ENCODE measurements at regions not wholly inside any gene's neighbourhood (a gene's known extent, or its start where the extent isn't known, plus 50 kb on each side); places are given as distances from the start of the nearest gene placed in this dataset.

DNA sequence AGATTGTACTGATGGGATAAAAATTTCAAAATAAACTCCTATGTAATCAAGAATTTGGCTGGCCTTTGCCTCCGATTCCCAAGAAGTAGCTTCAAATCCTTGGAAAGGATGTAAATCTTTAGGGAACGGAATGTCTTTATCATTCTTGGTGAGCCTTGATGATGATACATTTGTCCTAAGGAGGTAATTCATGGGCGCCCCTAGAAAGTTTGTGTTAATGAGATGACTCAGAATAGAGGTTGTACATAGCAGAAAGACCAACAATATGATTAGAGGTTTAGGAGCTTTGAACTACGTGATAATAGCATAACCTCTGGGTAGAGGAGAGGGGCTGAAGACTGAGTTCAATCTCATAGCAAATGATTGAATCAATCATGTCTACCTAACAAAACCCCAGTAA, 248.6 kb upstream of the SLITRK3 start:
- no peak for DNase-seq (ENCODE audit: low read depth in 1 of 2, low spot score in 2 of 2)
- H3K9me3 ChIP-seq (replicated peaks) = no peaks in the 10 kb centered on the region; the same call in 1 of the 2 replicates
- H3K27me3 ChIP-seq (replicated peaks) = no peaks in the 10 kb centered on the region
- no peak overlapping the region for H3K4me3 ChIP-seq
- H3K36me3 ChIP-seq = no peaks in the 10 kb centered on the region
- no peak overlapping the region for H3K27ac ChIP-seq
- H3K4me1 ChIP-seq (replicated peaks) = no peaks in the 10 kb centered on the region

DNA sequence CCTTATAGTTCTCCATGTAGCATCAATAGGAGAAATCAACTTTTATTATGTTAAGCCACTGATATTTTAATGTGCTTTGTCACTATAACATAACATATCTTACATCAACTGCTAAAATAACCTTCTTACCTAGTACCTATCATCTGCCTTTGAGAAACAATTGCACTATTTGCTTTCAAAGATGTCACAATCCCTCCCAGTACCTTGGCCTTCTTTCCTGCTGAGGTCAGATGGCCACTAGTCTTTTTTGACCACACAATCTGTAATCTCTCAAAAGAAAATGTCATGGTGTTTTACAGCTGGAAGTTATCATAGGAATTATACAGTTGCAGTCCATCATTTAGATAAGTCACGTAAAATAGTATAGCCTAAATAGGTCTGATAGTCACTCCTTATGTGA, 247.5 kb upstream of the SLITRK3 start:
- Histone ChIP-seq H3K27me3 (replicated peaks) (no peaks in the 10 kb centered on the region), H3K4me1 (replicated peaks) (no peaks in the 10 kb centered on the region), H3K4me3 (no peak overlapping the region), H3K9me3 (replicated peaks) (no peaks in the 10 kb centered on the region; the same call in 1 of the 2 replicates), H3K27ac (no peak overlapping the region), H3K36me3 (no peaks in the 10 kb centered on the region)
- no peak for DNase-seq (ENCODE audit: low read depth in 1 of 2, low spot score in 2 of 2)

DNA sequence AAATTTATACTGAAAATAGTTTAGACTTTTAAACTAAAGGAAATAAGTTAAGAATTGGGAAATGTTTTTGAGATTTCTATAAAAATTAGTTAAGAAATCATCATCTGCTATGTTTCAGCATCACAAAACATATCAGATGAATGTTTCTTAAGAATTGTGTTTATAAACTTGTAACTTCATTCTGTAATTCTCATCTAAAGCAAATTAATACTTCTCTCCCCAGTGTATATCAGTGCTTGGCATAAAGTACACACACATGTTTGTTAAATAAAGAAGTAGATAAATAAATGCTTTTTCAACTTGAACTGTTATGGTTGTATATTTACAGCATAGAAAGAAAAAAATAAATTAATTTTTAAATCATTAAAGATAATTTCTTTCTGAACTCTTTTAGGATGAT, 245.9 kb upstream of the SLITRK3 start:
- H3K9me3 ChIP-seq (replicated peaks) = no peaks in the 10 kb centered on the region
- no peak overlapping the region for H3K4me3 ChIP-seq
- no peak overlapping the region for H3K27ac ChIP-seq

GRCh38 chr3:165440380-165440779, 244.2 kb upstream of the SLITRK3 start:
- Histone ChIP-seq H3K27me3 (replicated peaks) (no peaks in the 10 kb centered on the region), H3K4me3 (no peak overlapping the region), H3K4me1 (replicated peaks) (no peaks in the 10 kb centered on the region), H3K27ac (no peak overlapping the region), H3K36me3 (no peaks in the 10 kb centered on the region), H3K9me3 (replicated peaks) (no peaks in the 10 kb centered on the region)
- no peak for DNase-seq (ENCODE audit: low read depth in 1 of 2, low spot score in 2 of 2)

More for the DNA sequence above, 245.9 kb upstream of the SLITRK3 start:
- Histone ChIP-seq H3K36me3 (no peaks in the 10 kb centered on the region), H3K27me3 (replicated peaks) (no peaks in the 10 kb centered on the region), H3K4me1 (replicated peaks) (no peaks in the 10 kb centered on the region)
- DNase-seq (ENCODE audit: low read depth in 1 of 2, low spot score in 2 of 2) = no peak

DNA sequence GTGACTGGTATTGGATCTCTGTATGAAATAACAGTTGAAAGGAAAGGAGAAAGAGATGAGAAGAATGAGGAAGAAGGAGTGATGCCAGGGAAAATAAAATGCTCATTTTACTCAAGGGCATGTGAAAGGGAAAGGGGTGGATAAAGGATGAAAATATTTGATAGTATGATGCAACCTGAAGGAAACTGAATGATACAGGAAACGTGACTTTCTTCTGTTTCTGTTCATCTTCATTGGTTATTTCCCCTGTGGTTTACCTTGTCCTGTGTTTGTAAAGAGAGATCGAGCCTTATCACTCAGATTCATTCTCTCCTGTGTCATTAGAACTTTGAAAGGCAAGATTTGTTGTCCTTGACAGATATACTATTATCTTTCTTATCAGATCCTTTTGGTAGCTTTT, 243.6 kb upstream of the SLITRK3 start:
- Histone ChIP-seq H3K27me3 (replicated peaks) (no peaks in the 10 kb centered on the region), H3K4me3 (no peak overlapping the region), H3K9me3 (replicated peaks) (no peaks in the 10 kb centered on the region), H3K4me1 (replicated peaks) (no peaks in the 10 kb centered on the region), H3K27ac (no peak overlapping the region), H3K36me3 (no peaks in the 10 kb centered on the region)
- DNase-seq (ENCODE audit: low read depth in 1 of 2, low spot score in 2 of 2) = no peak

- no peaks in the 10 kb centered on the region for H3K27me3 ChIP-seq (replicated peaks)
- DNase-seq (ENCODE audit: low read depth in 1 of 2, low spot score in 2 of 2) = no peak
- H3K4me3 ChIP-seq = no peak overlapping the region
- no peaks in the 10 kb centered on the region for H3K9me3 ChIP-seq (replicated peaks)
- no peaks in the 10 kb centered on the region for H3K4me1 ChIP-seq (replicated peaks)
- no peak overlapping the region for H3K27ac ChIP-seq
- H3K36me3 ChIP-seq = no peaks in the 10 kb centered on the region
Measured at GRCh38 chr3:165434516-165434915, 238.3 kb upstream of the SLITRK3 start.

DNA sequence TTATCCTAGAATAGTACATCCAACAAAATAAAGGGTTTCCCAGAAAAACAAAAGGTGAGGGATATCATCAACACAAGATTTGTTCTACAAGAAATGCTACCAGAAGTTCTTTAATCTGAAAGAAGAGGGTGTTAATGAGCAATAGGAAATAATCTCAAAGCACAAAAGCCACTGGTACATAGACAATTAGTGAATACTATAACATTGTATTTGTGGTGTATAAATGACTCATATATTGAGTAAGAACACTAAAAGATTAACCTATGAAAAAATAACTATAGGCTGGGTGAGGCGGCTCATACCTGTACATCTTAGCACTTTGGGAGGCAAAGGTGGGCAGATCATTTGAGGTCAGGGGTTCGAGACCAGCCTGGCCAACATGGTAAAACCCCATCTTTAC, 210.2 kb upstream of the SLITRK3 start:
- no peaks in the 10 kb centered on the region for H3K9me3 ChIP-seq (replicated peaks)
- no peak overlapping the region for H3K4me3 ChIP-seq
- DNase-seq (ENCODE audit: low read depth in 1 of 2, low spot score in 2 of 2) = no peak
- H3K27ac ChIP-seq = no peak overlapping the region
- no peaks in the 10 kb centered on the region for H3K36me3 ChIP-seq
- H3K27me3 ChIP-seq (replicated peaks) = no peaks in the 10 kb centered on the region
- no peaks in the 10 kb centered on the region for H3K4me1 ChIP-seq (replicated peaks)

- Histone ChIP-seq H3K4me1 (replicated peaks) (no peaks in the 10 kb centered on the region), H3K4me3 (no peak overlapping the region), H3K27ac (no peak overlapping the region), H3K36me3 (no peaks in the 10 kb centered on the region), H3K9me3 (replicated peaks) (no peaks in the 10 kb centered on the region), H3K27me3 (replicated peaks) (no peaks in the 10 kb centered on the region)
- no peak for DNase-seq (ENCODE audit: low read depth in 1 of 2, low spot score in 2 of 2)
Measured at GRCh38 chr3:165404357-165405027, 208.3 kb upstream of the SLITRK3 start.

GRCh38 chr3:165403666-165404065, 207.5 kb upstream of the SLITRK3 start:
- DNase-seq (ENCODE audit: low read depth in 1 of 2, low spot score in 2 of 2) = no peak
- no peaks in the 10 kb centered on the region for H3K36me3 ChIP-seq
- H3K4me1 ChIP-seq (replicated peaks) = no peaks in the 10 kb centered on the region
- no peak overlapping the region for H3K4me3 ChIP-seq
- no peaks in the 10 kb centered on the region for H3K27me3 ChIP-seq (replicated peaks)
- no peaks in the 10 kb centered on the region for H3K9me3 ChIP-seq (replicated peaks)
- H3K27ac ChIP-seq = no peak overlapping the region

DNA sequence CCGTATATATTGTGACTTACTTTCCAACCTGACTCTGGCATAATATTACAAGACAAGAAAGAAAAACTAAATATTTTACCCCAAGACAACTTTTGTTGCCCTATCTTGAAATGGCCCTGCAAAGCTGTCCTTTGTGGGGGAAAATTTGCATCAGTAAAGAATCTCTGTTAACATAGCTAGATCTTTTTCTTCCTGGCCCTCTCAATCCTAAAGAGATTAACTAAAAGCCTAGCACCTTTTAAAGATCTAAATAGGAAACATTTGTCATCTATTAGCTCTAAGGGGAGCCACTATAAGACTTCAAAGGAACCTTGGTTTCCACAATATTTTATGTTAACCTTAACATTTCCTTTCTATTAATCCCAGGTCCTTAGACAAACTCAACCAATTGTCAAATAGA, 199.0 kb upstream of the SLITRK3 start:
- no peak for DNase-seq (ENCODE audit: low read depth in 1 of 2, low spot score in 2 of 2)
- no peak overlapping the region for H3K4me3 ChIP-seq
- H3K4me1 ChIP-seq (replicated peaks) = no peaks in the 10 kb centered on the region
- no peaks in the 10 kb centered on the region for H3K9me3 ChIP-seq (replicated peaks)
- H3K36me3 ChIP-seq = no peaks in the 10 kb centered on the region
- H3K27me3 ChIP-seq (replicated peaks) = no peaks in the 10 kb centered on the region
- H3K27ac ChIP-seq = no peak overlapping the region

GRCh38 chr3:165393461-165393860, 197.3 kb upstream of the SLITRK3 start:
- Histone ChIP-seq H3K27me3 (replicated peaks) (no peaks in the 10 kb centered on the region), H3K9me3 (replicated peaks) (no peaks in the 10 kb centered on the region), H3K27ac (no peak overlapping the region), H3K4me1 (replicated peaks) (no peaks in the 10 kb centered on the region), H3K4me3 (no peak overlapping the region), H3K36me3 (no peaks in the 10 kb centered on the region)
- no peak for DNase-seq (ENCODE audit: low read depth in 1 of 2, low spot score in 2 of 2)

DNA sequence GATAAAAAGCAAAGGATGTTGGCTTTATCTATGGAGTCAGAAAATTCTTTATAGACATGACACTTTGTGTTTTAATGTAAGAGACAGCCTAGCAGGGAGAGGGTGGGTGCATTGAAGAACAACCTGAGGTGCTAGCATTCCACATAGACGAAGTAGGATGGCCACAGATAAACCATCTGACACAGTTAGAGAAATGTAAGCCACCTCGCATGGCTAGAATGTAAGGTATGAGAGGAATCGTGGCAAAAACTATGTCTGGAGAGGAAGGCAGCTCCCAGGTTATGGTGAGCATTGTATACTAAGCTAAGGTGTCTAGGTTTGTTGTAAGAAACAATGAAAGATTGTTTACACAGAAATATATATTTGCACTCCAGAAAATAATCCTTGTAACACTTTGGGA, 194.0 kb upstream of the SLITRK3 start:
- H3K4me3 ChIP-seq = no peak overlapping the region
- H3K4me1 ChIP-seq (replicated peaks) = no peaks in the 10 kb centered on the region
- H3K27ac ChIP-seq = no peak overlapping the region
- no peaks in the 10 kb centered on the region for H3K27me3 ChIP-seq (replicated peaks)
- peaks cover 2% of the 10 kb centered on the region; the same call in 1 of the 2 replicates for H3K9me3 ChIP-seq (replicated peaks)
- DNase-seq (ENCODE audit: low read depth in 1 of 2, low spot score in 2 of 2) = no peak
- no peaks in the 10 kb centered on the region for H3K36me3 ChIP-seq

DNA sequence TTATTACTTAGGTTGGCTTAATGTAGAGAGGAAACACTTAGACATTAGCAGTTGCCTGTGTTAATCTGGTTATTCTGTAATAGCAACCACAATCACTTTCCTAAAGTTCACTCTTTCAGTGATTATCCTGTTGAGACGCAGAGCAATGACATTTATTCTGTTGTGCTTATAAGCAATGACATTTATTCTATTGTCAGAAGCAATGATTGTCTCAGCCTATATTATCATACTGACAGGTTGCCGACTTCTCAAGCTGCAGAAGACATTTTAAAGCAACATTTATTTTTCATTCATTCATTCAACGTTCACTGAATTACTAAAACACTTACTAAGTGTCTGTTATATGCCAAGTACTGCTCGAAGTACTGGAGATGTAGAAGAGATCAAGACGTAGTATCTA, 193.5 kb upstream of the SLITRK3 start:
- Histone ChIP-seq H3K9me3 (replicated peaks) (peaks cover 2% of the 10 kb centered on the region; the same call in 1 of the 2 replicates), H3K27ac (no peak overlapping the region), H3K4me3 (no peak overlapping the region), H3K4me1 (replicated peaks) (no peaks in the 10 kb centered on the region), H3K36me3 (no peaks in the 10 kb centered on the region), H3K27me3 (replicated peaks) (no peaks in the 10 kb centered on the region)
- DNase-seq (ENCODE audit: low read depth in 1 of 2, low spot score in 2 of 2) = no peak

- Histone ChIP-seq H3K27me3 (replicated peaks) (no peaks in the 10 kb centered on the region), H3K27ac (no peak overlapping the region), H3K9me3 (replicated peaks) (peaks cover 2% of the 10 kb centered on the region; the same call in 1 of the 2 replicates), H3K36me3 (no peaks in the 10 kb centered on the region), H3K4me3 (no peak overlapping the region), H3K4me1 (replicated peaks) (no peaks in the 10 kb centered on the region)
- DNase-seq (ENCODE audit: low read depth in 1 of 2, low spot score in 2 of 2) = no peak
Measured at GRCh38 chr3:165389064-165389463, 192.9 kb upstream of the SLITRK3 start.

DNA sequence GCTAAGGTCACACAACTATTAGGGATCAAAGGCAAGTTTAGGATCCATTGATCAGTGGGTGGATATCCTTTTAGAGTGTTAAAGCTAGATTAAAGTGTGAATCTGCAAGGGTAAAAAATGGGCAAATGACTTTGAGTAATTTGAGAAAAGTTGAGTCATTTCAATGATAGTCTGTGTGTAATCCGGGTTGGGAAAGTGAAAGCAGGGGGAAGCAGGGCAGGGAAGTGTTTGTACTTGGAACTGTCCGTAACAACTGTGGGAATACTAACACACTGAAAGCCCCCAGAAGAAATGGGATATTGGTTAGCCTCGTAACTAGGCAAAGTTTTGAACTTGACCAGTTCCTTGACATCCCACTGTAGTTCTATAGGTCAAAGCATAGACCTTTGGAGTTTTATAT, 187.2 kb upstream of the SLITRK3 start:
- H3K9me3 ChIP-seq (replicated peaks) = peaks cover 2% of the 10 kb centered on the region; the same call in 1 of the 2 replicates
- no peak for DNase-seq (ENCODE audit: low read depth in 1 of 2, low spot score in 2 of 2)
- H3K4me3 ChIP-seq = no peak overlapping the region
- no peak overlapping the region for H3K27ac ChIP-seq
- H3K27me3 ChIP-seq (replicated peaks) = no peaks in the 10 kb centered on the region
- H3K4me1 ChIP-seq (replicated peaks) = no peaks in the 10 kb centered on the region
- no peaks in the 10 kb centered on the region for H3K36me3 ChIP-seq
